ENCODE measurements at regions not wholly inside any gene's neighbourhood (a gene's known extent, or its start where the extent isn't known, plus 50 kb on each side); places are given as distances from the start of the nearest gene placed in this dataset.

GRCh38 chr16:73636196-73636595, 588.3 kb upstream of the ZFHX3 start:
- H4K20me1 ChIP-seq (ENCODE audit: insufficient read depth, low read length), result no peaks in the 10 kb centered on the region
- no peak overlapping the region for H3K4me2 ChIP-seq (ENCODE audit: low read length)
- no peak overlapping the region for H3K4me3 ChIP-seq (ENCODE audit: low read depth, low read length, poor library complexity, severe bottlenecking)
- H3K79me2 ChIP-seq (ENCODE audit: insufficient read depth, low read length), result no peaks in the 10 kb centered on the region
- H3K9ac ChIP-seq (ENCODE audit: low read length), result no peak overlapping the region
- H3K27ac ChIP-seq (ENCODE audit: low read depth, low read length, poor library complexity, severe bottlenecking), result no peak overlapping the region
- H3F3A ChIP-seq (ENCODE audit: insufficient read depth, low read length), result no peaks in the 10 kb centered on the region
- H3K9me3 ChIP-seq (ENCODE audit: low read length), result no peaks in the 10 kb centered on the region
- no peaks in the 10 kb centered on the region for H3K36me3 ChIP-seq (ENCODE audit: insufficient read depth, low read length)
- TF ChIP-seq EZH2 (IDR thresholded peaks at IDR 0.05; ENCODE audit: borderline replicate concordance, low read length) (no peak), CTCF (IDR thresholded peaks at IDR 0.05; ENCODE audit: low read length) (no peak)
- no peak overlapping the region for H2AFZ ChIP-seq (ENCODE audit: low read length)
- no peaks in the 10 kb centered on the region for H3K27me3 ChIP-seq (ENCODE audit: insufficient read depth, low read length)
- H3K4me1 ChIP-seq (ENCODE audit: insufficient read depth, low read length, severe bottlenecking), result no peaks in the 10 kb centered on the region
- H3K9me2 ChIP-seq (ENCODE audit: low read depth, low read length), result no peaks in the 10 kb centered on the region

GRCh38 chr16:73629011-73629410, 581.1 kb upstream of the ZFHX3 start:
- Histone ChIP-seq H4K20me1 (ENCODE audit: insufficient read depth, low read length) (no peaks in the 10 kb centered on the region), H3K4me1 (ENCODE audit: insufficient read depth, low read length, severe bottlenecking) (no peaks in the 10 kb centered on the region), H3K4me3 (ENCODE audit: low read depth, low read length, poor library complexity, severe bottlenecking) (no peak overlapping the region), H3F3A (ENCODE audit: insufficient read depth, low read length) (no peaks in the 10 kb centered on the region), H3K27ac (ENCODE audit: low read depth, low read length, poor library complexity, severe bottlenecking) (no peak overlapping the region), H3K9me3 (ENCODE audit: low read length) (no peaks in the 10 kb centered on the region), H3K9me2 (ENCODE audit: low read depth, low read length) (no peaks in the 10 kb centered on the region), H3K9ac (ENCODE audit: low read length) (no peak overlapping the region), H3K36me3 (ENCODE audit: insufficient read depth, low read length) (no peaks in the 10 kb centered on the region), H2AFZ (ENCODE audit: low read length) (no peak overlapping the region), H3K4me2 (ENCODE audit: low read length) (no peak overlapping the region), H3K27me3 (ENCODE audit: insufficient read depth, low read length) (no peaks in the 10 kb centered on the region), H3K79me2 (ENCODE audit: insufficient read depth, low read length) (no peaks in the 10 kb centered on the region)
- TF ChIP-seq EZH2 (IDR thresholded peaks at IDR 0.05; ENCODE audit: borderline replicate concordance, low read length) (no peak), CTCF (IDR thresholded peaks at IDR 0.05; ENCODE audit: low read length) (no peak)

- H3K4me2 ChIP-seq (ENCODE audit: low read length), result no peak overlapping the region
- H3K79me2 ChIP-seq (ENCODE audit: insufficient read depth, low read length), result no peaks in the 10 kb centered on the region
- no peak overlapping the region for H2AFZ ChIP-seq (ENCODE audit: low read length)
- H3K9me3 ChIP-seq (ENCODE audit: low read length), result no peaks in the 10 kb centered on the region
- H3K27me3 ChIP-seq (ENCODE audit: insufficient read depth, low read length), result no peaks in the 10 kb centered on the region
- TF ChIP-seq EZH2 (IDR thresholded peaks at IDR 0.05; ENCODE audit: borderline replicate concordance, low read length) (no peak), CTCF (IDR thresholded peaks at IDR 0.05; ENCODE audit: low read length) (no peak)
- no peak overlapping the region for H3K9ac ChIP-seq (ENCODE audit: low read length)
- no peaks in the 10 kb centered on the region for H4K20me1 ChIP-seq (ENCODE audit: insufficient read depth, low read length)
- H3K36me3 ChIP-seq (ENCODE audit: insufficient read depth, low read length), result no peaks in the 10 kb centered on the region
- H3K9me2 ChIP-seq (ENCODE audit: low read depth, low read length), result no peaks in the 10 kb centered on the region
- no peaks in the 10 kb centered on the region for H3F3A ChIP-seq (ENCODE audit: insufficient read depth, low read length)
- no peak overlapping the region for H3K27ac ChIP-seq (ENCODE audit: low read depth, low read length, poor library complexity, severe bottlenecking)
- H3K4me1 ChIP-seq (ENCODE audit: insufficient read depth, low read length, severe bottlenecking), result no peaks in the 10 kb centered on the region
- H3K4me3 ChIP-seq (ENCODE audit: low read depth, low read length, poor library complexity, severe bottlenecking), result no peak overlapping the region
Measured at GRCh38 chr16:73617738-73618137, 569.8 kb upstream of the ZFHX3 start.
